ENCODE measurements at regions not wholly inside any gene's neighbourhood (a gene's known extent, or its start where the extent isn't known, plus 50 kb on each side); places are given as distances from the start of the nearest gene placed in this dataset.
A peak's percentile ranks its signal among the peaks of the same experiment; 100 is the strongest.
"Not testable (repeated sequence)": the region's sequence is repeated elsewhere in the genome, so short reads cannot be mapped to it uniquely, and the experiment has no call there.

GRCh38 chr16:52914428-52914827 lies 138.3 kb downstream of the CHD9NB start:
- no peak for ATAC-seq
- no peak overlapping the region for H3K27ac Mint-ChIP-seq
- H3K36me3 Mint-ChIP-seq: no peaks in the 10 kb centered on the region
- no peak for DNase-seq (ENCODE audit: low spot score in 2 of 2)
- no peaks in the 10 kb centered on the region for H3K9me3 Mint-ChIP-seq

- H3K27ac Mint-ChIP-seq: no peak overlapping the region
- H3K36me3 Mint-ChIP-seq: no peaks in the 10 kb centered on the region
- H3K9me3 Mint-ChIP-seq: no peaks in the 10 kb centered on the region
- ATAC-seq (no peak), DNase-seq (ENCODE audit: low spot score in 2 of 2) (peak in 1 of 2 donors; percentile 37)
Observed at GRCh38 chr16:52912565-52913173, 140.0 kb downstream of the CHD9NB start.

DNA sequence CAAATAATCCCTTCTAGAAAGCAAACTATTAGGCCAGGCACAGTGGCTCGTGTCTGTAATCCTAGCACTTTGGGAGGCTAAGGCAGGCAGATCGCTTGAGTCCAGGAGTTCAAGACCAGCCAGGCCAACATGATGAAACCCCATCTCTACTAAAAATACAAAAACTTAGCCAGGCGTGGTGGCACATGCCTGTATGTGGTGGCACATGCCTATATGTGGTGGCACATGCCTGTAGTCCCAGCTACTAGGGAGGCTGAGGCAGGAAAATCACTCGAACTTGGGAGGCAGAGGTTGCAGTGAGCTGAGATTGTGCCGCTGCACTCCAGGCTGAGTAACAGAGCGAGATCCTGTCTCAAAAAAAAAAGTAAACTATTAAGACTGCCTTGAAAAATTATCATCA lies 144.6 kb downstream of the CHD9NB start:
- not testable (repeated sequence) for H3K9me3 Mint-ChIP-seq; DNase-seq (ENCODE audit: low spot score in 2 of 2); H3K27ac Mint-ChIP-seq; ATAC-seq; H3K36me3 Mint-ChIP-seq

GRCh38 chr16:52906281-52906680 lies 146.4 kb downstream of the CHD9NB start:
- ATAC-seq: no peak
- H3K27ac Mint-ChIP-seq: no peak overlapping the region
- no peaks in the 10 kb centered on the region for H3K36me3 Mint-ChIP-seq
- H3K9me3 Mint-ChIP-seq: no peaks in the 10 kb centered on the region
- no peak for DNase-seq (ENCODE audit: low spot score in 2 of 2)

DNA sequence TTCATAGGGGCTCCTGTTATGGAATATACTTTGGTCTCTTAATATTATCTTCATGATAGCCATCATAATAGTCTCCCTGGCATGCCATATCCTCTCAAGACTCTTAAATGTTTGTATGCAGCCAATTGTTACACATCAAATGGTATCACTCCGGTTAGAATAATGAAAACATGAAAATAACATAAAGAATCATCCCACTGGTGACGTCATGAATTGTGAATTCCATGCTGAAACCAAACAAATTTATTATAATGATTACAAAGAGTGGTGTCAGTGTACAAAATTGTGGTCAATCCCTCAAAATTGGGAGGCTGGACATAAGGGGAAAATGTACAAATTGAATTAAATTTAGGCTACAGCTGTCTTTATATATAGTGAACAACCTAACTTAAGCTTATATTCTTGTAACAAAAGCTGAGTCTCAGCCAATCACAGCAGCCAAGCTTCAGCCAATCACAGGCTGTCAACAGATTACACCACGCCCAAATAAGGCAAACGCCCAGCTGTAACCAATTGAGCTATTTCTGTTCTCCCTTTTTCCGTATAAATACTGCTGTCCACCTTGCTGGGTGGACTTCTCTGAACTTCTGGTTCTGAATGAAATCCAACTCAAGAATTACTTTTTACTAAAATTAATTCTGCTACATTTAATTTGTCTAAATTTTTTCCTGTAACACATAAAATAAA lies 156.1 kb downstream of the CHD9NB start:
- DNase-seq (ENCODE audit: low spot score in 2 of 2): no peak
- no peak for ATAC-seq
- H3K36me3 Mint-ChIP-seq: no peaks in the 10 kb centered on the region
- peaks cover 0 to 3% of the 10 kb centered on the region in 2 donors for H3K9me3 Mint-ChIP-seq
- H3K27ac Mint-ChIP-seq: no peak overlapping the region

- Mint-ChIP-seq H3K9me3 (peaks cover 3 to 14% of the 10 kb centered on the region in 2 donors), H3K36me3 (no peaks in the 10 kb centered on the region), H3K27ac (no peak overlapping the region)
- DNase-seq (ENCODE audit: low spot score in 2 of 2) (no peak), ATAC-seq (no peak)
Observed at GRCh38 chr16:52874042-52874441, 178.7 kb downstream of the CHD9NB start.

GRCh38 chr16:52872731-52873130 lies 180.0 kb downstream of the CHD9NB start:
- no peaks in the 10 kb centered on the region for H3K36me3 Mint-ChIP-seq
- peaks cover 6 to 17% of the 10 kb centered on the region in 2 donors for H3K9me3 Mint-ChIP-seq
- ATAC-seq: no peak
- H3K27ac Mint-ChIP-seq: no peak overlapping the region
- DNase-seq (ENCODE audit: low spot score in 2 of 2): no peak

DNA sequence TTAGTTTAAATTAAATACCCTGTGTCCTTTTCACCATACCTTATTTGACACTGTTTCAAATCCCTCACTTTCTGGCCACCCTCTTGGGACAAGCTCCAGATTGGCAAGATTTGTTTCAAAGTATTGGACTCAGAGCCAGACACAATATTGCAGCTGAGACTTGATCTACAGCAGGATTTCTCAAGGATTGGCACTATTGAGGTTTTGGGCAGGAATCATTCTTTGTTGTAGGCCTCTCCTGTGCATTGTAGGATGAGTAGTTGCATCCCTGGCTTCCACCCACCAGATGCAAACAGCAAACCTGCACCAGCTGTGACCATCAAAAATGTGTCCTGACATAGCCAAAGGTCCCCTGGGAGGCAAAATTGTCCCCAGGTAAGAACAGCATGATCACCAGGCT lies 181.2 kb downstream of the CHD9NB start:
- no peaks in the 10 kb centered on the region for H3K36me3 Mint-ChIP-seq
- H3K27ac Mint-ChIP-seq: no peak overlapping the region
- H3K9me3 Mint-ChIP-seq: peaks cover 6 to 17% of the 10 kb centered on the region in 2 donors
- ATAC-seq (no peak), DNase-seq (ENCODE audit: low spot score in 2 of 2) (no peak)

DNA sequence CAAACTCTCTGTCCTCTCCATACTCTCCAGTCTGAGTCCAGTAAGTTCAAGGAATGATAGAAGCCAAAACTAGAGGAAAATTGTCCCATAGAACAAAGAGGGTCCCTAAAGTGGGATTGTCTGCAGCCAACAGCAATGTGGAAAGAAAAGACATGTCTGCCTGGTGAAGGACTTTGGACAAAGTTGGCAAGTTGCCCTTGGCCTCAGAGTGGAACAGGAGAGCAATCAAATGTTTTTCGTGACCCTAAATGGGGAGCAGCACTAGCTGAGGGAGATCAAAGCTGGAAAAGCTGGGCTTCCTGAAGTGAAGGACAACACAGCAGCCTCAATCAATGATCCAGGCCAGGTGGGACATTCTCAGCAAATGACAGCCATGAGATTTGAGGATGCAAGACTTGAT lies 183.5 kb downstream of the CHD9NB start:
- DNase-seq (ENCODE audit: low spot score in 2 of 2) (no peak), ATAC-seq (no peak)
- H3K36me3 Mint-ChIP-seq: no peaks in the 10 kb centered on the region
- peaks cover 12 to 17% of the 10 kb centered on the region in 2 donors for H3K9me3 Mint-ChIP-seq
- no peak overlapping the region for H3K27ac Mint-ChIP-seq

GRCh38 chr16:52863000-52863399 lies 189.7 kb downstream of the CHD9NB start:
- ATAC-seq (no peak), DNase-seq (ENCODE audit: low spot score in 2 of 2) (no peak)
- Mint-ChIP-seq H3K9me3 (peaks cover 6% of the 10 kb centered on the region in 2 donors), H3K27ac (no peak overlapping the region), H3K36me3 (no peaks in the 10 kb centered on the region)

DNA sequence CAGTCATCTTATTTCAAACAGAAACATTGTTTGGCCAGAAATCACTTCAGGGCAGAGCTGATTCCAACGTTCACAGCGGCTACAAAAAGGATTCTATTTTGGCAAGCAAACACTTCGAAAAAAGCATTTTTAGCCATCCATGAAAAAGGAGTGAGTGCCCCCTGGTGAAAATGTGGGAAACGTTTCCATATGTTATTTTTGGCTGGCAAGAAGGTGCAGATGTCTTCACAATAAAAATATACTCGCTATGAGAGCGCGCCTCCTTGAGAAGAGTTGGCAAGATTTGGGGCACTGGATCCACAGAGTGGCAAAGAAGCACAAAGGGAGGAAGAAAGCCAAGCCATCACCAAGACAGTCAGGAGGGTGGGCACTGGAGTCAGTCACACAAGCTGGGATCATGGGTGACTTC lies 191.1 kb downstream of the CHD9NB start:
- peaks cover 6% of the 10 kb centered on the region in 2 donors for H3K9me3 Mint-ChIP-seq
- DNase-seq (ENCODE audit: low spot score in 2 of 2) (no peak), ATAC-seq (no peak)
- no peak overlapping the region for H3K27ac Mint-ChIP-seq
- no peaks in the 10 kb centered on the region for H3K36me3 Mint-ChIP-seq

DNA sequence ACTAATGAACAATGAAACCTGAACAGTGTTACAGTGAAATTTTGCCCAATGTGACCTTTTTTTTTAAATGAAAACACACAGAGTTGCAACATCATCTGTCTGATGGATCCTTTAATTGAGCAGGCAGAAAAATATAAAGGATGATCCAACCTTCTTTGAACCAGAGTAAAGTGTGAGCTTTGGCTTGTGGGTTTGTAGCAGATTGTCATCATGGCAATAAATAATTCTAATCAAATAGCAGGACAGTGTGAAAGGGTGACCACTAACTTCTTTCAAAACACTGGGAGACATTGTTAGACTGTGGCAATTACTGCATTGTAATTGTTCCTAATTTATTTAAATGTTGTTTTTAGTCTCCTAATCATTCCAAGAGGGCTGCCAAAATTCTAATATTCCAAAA lies 197.2 kb downstream of the CHD9NB start:
- H3K36me3 Mint-ChIP-seq: peaks cover 5% of the 10 kb centered on the region in 2 donors
- no peak for ATAC-seq

GRCh38 chr16:52852978-52853377 lies 199.7 kb downstream of the CHD9NB start:
- Mint-ChIP-seq H3K9me3 (peaks cover 17 to 25% of the 10 kb centered on the region in 2 donors), H3K36me3 (peaks cover 5% of the 10 kb centered on the region in 2 donors), H3K27ac (no peak overlapping the region)
- no peak for ATAC-seq
- no peak for DNase-seq (ENCODE audit: low spot score in 2 of 2)

More for the DNA sequence above, 197.2 kb downstream of the CHD9NB start:
- H3K9me3 Mint-ChIP-seq: peaks cover 10 to 16% of the 10 kb centered on the region in 2 donors
- DNase-seq (ENCODE audit: low spot score in 2 of 2): no peak
- no peak overlapping the region for H3K27ac Mint-ChIP-seq

DNA sequence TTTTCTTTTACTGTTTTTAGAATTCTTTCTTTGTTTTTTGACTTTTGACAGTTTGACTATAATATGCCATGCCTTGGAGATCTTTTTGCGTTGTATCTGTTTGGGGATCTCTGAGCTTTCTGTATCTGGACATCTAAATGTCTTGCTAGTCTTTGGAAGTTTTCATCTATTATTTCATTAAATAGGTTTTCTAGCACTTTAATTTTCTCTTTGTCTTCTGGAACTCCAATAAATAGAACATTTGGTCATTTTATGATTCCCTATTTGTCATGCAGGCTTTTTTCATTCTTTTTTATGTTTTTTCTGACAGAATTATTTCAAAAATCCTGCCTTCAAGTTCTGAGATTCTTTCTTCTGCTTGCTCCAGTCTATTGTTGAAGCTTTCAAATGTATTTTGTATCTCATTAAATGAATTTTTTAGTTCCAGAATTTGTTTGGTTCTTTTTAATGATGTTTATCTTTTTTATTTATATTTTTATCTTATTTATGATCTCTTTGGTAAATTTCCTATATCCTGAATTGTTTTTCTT lies 201.4 kb downstream of the CHD9NB start:
- DNase-seq (ENCODE audit: low spot score in 2 of 2): no peak
- Mint-ChIP-seq H3K36me3 (peaks cover 5% of the 10 kb centered on the region in 2 donors), H3K27ac (no peak overlapping the region), H3K9me3 (peaks cover 18 to 26% of the 10 kb centered on the region in 2 donors)
- ATAC-seq: no peak

DNA sequence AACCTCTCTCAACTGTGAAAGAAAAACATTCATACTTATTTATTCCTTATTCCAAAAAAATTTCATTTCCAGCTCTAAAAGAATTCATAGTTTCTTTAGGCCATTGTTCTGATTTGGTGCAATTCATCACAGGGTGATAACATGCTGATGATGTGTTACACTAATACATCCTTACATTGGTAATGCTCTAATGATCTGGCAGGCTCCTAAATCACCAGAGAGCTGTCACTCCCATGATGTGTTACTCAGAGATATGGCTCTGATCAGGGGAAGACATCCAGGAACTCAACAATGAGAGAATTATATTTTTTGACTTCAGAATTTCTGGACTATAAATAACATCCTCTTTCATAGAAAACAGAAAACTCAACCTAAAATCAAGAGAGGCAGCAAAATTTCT lies 209.3 kb downstream of the CHD9NB start:
- H3K36me3 Mint-ChIP-seq: no peaks in the 10 kb centered on the region
- no peak for ATAC-seq
- DNase-seq (ENCODE audit: low spot score in 2 of 2): no peak
- H3K27ac Mint-ChIP-seq: no peak overlapping the region
- peaks cover 4 to 10% of the 10 kb centered on the region in 2 donors for H3K9me3 Mint-ChIP-seq

DNA sequence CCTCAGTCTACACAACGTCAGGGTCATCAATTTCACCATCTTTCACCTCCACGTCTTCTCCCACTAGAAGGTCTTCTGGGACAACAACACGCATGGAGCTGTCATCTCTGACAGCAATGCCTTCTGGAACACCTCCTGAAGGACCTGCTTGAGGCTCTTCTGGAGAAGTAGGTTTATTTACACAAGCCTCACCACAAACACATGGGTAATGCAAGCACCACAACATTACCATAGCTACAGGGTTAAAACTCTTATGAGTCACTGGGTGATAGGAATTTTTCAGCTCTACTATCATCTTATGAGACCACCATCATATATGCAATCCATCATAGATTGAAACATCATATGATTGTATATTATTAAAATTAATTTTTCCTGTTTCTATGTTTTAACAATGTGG lies 215.4 kb downstream of the CHD9NB start:
- ATAC-seq (no peak), DNase-seq (ENCODE audit: low spot score in 2 of 2) (no peak)
- H3K36me3 Mint-ChIP-seq: no peaks in the 10 kb centered on the region
- peaks cover 6% of the 10 kb centered on the region in 2 donors for H3K9me3 Mint-ChIP-seq
- no peak overlapping the region for H3K27ac Mint-ChIP-seq

GRCh38 chr16:52834736-52835465 lies 217.8 kb downstream of the CHD9NB start:
- ATAC-seq: no peak
- no peaks in the 10 kb centered on the region for H3K36me3 Mint-ChIP-seq
- H3K27ac Mint-ChIP-seq: no peak overlapping the region
- DNase-seq (ENCODE audit: low spot score in 2 of 2): no peak
- H3K9me3 Mint-ChIP-seq: peaks cover 6% of the 10 kb centered on the region in 2 donors

Data from activated naive CD4-positive, alpha-beta T cell treated with anti-CD3 and anti-CD28 coated beads, Interleukin-2, amount 50 U/mL, for 72 hours (primary cell).